Common myeloid progenitor, CD34-positive (primary cell): ENCODE measurements at regions not wholly inside any gene's neighbourhood (a gene's known extent, or its start where the extent isn't known, plus 50 kb on each side); places are given as distances from the start of the nearest gene placed in this dataset.

Source experiments
- CTCF ChIA-PET: fragments of 350-600 bp; sonication (Branson Sonifier 250); formaldehyde crosslinking; loops from one replicate; lab custom pipeline; 2021; ENCODE audit warnings: antibody characterized with exemption; lab: Charles Lee
- POLR2A ChIA-PET: fragments of 350-600 bp; sonication (Branson Sonifier 250); formaldehyde crosslinking; loops from one replicate; lab custom pipeline; 2021; ENCODE audit warnings: antibody characterized with exemption; lab: Charles Lee
- DNase-seq, 3 donors: peaks; one replicate each; pipeline versions ENCODE4 v3.0.0 to v3.0.0-alpha.2; 2013
- H3K27ac ChIP-seq, 2 experiments: 1 replicate in 1 of 2; 2 replicates in 1 of 2; pipeline ENCODE4 v1.7.0; 2013; ENCODE audit warnings: inconsistent platforms in 2 of 2, low read length in 2 of 2, mild to moderate bottlenecking in 2 of 2, low read depth in 1 of 2, moderate library complexity in 1 of 2; ENCODE audit not compliant: severe bottlenecking in 2 of 2, insufficient read depth in 1 of 2, poor library complexity in 1 of 2
- H3K27me3 ChIP-seq, 5 experiments: replicated peaks in 2 of 5; 1 replicate in 3 of 5; 2 replicates in 2 of 5; pipeline versions ENCODE4 v1.6.1 to v1.7.0; 2013; ENCODE audit warnings: low read length in 4 of 5, mild to moderate bottlenecking in 2 of 5, moderate library complexity in 2 of 5, inconsistent platforms in 1 of 5; ENCODE audit not compliant: insufficient read depth in 5 of 5, control insufficient read depth in 4 of 5
- H3K36me3 ChIP-seq, 4 experiments: 1 replicate in 2 of 4; 2 replicates in 2 of 4; pipeline versions ENCODE4 v1.6.1 to v1.7.0; 2013; ENCODE audit warnings: low read length in 3 of 4, control low read depth in 1 of 4, mild to moderate bottlenecking in 1 of 4; ENCODE audit not compliant: control insufficient read depth in 4 of 4, insufficient read depth in 4 of 4
- H3K4me1 ChIP-seq, 4 experiments: 1 replicate in 3 of 4; 2 replicates in 1 of 4; pipeline versions ENCODE4 v1.6.1 to v1.7.1; 2013; ENCODE audit warnings: low read length in 3 of 4, mild to moderate bottlenecking in 3 of 4, control low read depth in 1 of 4, inconsistent platforms in 1 of 4, moderate library complexity in 1 of 4; ENCODE audit not compliant: control insufficient read depth in 4 of 4, insufficient read depth in 4 of 4; ENCODE audit errors: control extremely low read depth in 1 of 4
- H3K4me3 ChIP-seq, 7 experiments: 1 replicate in 4 of 7; 2 replicates in 3 of 7; pipeline versions ENCODE4 v1.5.1 to v1.7.0; 2013; ENCODE audit warnings: mild to moderate bottlenecking in 7 of 7, low read length in 6 of 7, moderate library complexity in 6 of 7, inconsistent platforms in 2 of 7, low read depth in 2 of 7, control low read depth in 1 of 7; ENCODE audit not compliant: insufficient read depth in 4 of 7, control insufficient read depth in 1 of 7; ENCODE audit errors: extremely low read depth in 1 of 7
- H3K9me3 ChIP-seq, 5 experiments: 1 replicate in 4 of 5; 2 replicates in 1 of 5; pipeline versions ENCODE4 v1.6.1 to v1.7.1; 2013; ENCODE audit warnings: low read length in 4 of 5, mild to moderate bottlenecking in 2 of 5, inconsistent platforms in 1 of 5, low read depth in 1 of 5, moderate library complexity in 1 of 5; ENCODE audit not compliant: control insufficient read depth in 4 of 5, insufficient read depth in 2 of 5; ENCODE audit errors: control extremely low read depth in 1 of 5
- WGBS: methylation state at CpG from one replicate; pipeline ENCODE4 v1.1.5; 2013; ENCODE audit not compliant: insufficient coverage; 5-methylcytosine and 5-hydroxymethylcytosine counted together

- no peaks in the 10 kb centered on the region for H3K27me3 ChIP-seq
- H3K9me3 ChIP-seq, result no peaks in the 10 kb centered on the region
- H3K4me3 ChIP-seq, result no peak overlapping the region
- H3K27ac ChIP-seq, result no peak overlapping the region
- POLR2A ChIA-PET, result no interaction called here
- H3K36me3 ChIP-seq, result no peaks in the 10 kb centered on the region
- H3K4me1 ChIP-seq, result no peaks in the 10 kb centered on the region
- CTCF ChIA-PET, result interaction anchor here (1.2 to 1.8 kb wide), 3 partner anchors 11 to 40 kb away, joined by 4 to 5 read pairs (median 4); no protein-coding TSS in a partner anchor
- WGBS, result no CpG with 5 or more reads among the region's 4 CpGs
- no peak for DNase-seq
Observed at GRCh38 chr3:124599779-124600693, 130.2 kb upstream of the UMPS start.

- no peaks in the 10 kb centered on the region for H3K4me1 ChIP-seq
- no peaks in the 10 kb centered on the region for H3K27me3 ChIP-seq
- ChIA-PET POLR2A (no interaction called here), CTCF (interaction anchor here (1.2 to 1.6 kb wide), 2 partner anchors 10 to 41 kb away, joined by 4 read pairs; no protein-coding TSS in a partner anchor)
- 92% methylated on average over 3 of the region's 4 CpGs for WGBS
- no peak overlapping the region for H3K4me3 ChIP-seq
- H3K27ac ChIP-seq, result no peak overlapping the region
- no peak for DNase-seq
- no peaks in the 10 kb centered on the region for H3K9me3 ChIP-seq
- no peaks in the 10 kb centered on the region for H3K36me3 ChIP-seq
Observed at GRCh38 chr3:124600765-124601164, 129.5 kb upstream of the UMPS start.

GRCh38 chr3:124601190-124601589 is 129.1 kb upstream of the UMPS start:
- ChIA-PET POLR2A (no interaction called here), CTCF (interaction anchor here (1.2 to 1.7 kb wide), 3 partner anchors 10 to 48 kb away, joined by 4 read pairs; no protein-coding TSS in a partner anchor)
- no peaks in the 10 kb centered on the region for H3K4me1 ChIP-seq
- H3K27ac ChIP-seq, result no peak overlapping the region
- no peaks in the 10 kb centered on the region for H3K36me3 ChIP-seq
- H3K27me3 ChIP-seq, result no peaks in the 10 kb centered on the region
- H3K4me3 ChIP-seq, result no peak overlapping the region
- no peaks in the 10 kb centered on the region for H3K9me3 ChIP-seq
- no peak for DNase-seq
- 80% methylated on average over 2 of the region's 2 CpGs for WGBS

- Histone ChIP-seq H3K9me3 (no peaks in the 10 kb centered on the region), H3K4me3 (no peak overlapping the region), H3K27me3 (no peaks in the 10 kb centered on the region), H3K36me3 (no peaks in the 10 kb centered on the region), H3K4me1 (no peaks in the 10 kb centered on the region), H3K27ac (no peak overlapping the region)
- 98% methylated on average over 5 of the region's 5 CpGs for WGBS
- DNase-seq, result no peak
- ChIA-PET CTCF (interaction anchor here (1.1 to 1.7 kb wide), 3 partner anchors 14 to 87 kb away, joined by 3 to 4 read pairs (median 4); no protein-coding TSS in a partner anchor), POLR2A (no interaction called here)
Observed at GRCh38 chr3:124602980-124603627, 127.1 kb upstream of the UMPS start.

- no peak overlapping the region for H3K27ac ChIP-seq
- no peak for DNase-seq
- ChIA-PET POLR2A (no interaction called here), CTCF (interaction anchor here (0.9 to 2.6 kb wide), 4 partner anchors 8 to 83 kb away, joined by 3 to 7 read pairs (median 3); no protein-coding TSS in a partner anchor)
- H3K9me3 ChIP-seq, result no peaks in the 10 kb centered on the region
- H3K4me1 ChIP-seq, result no peaks in the 10 kb centered on the region
- H3K36me3 ChIP-seq, result no peaks in the 10 kb centered on the region
- no peak overlapping the region for H3K4me3 ChIP-seq
- WGBS, result 96% methylated on average over 4 of the region's 6 CpGs
- no peaks in the 10 kb centered on the region for H3K27me3 ChIP-seq
Observed at GRCh38 chr3:124605781-124606579, 124.3 kb upstream of the UMPS start.

- no peaks in the 10 kb centered on the region for H3K27me3 ChIP-seq
- H3K4me1 ChIP-seq, result no peaks in the 10 kb centered on the region
- no peak overlapping the region for H3K27ac ChIP-seq
- no peaks in the 10 kb centered on the region for H3K36me3 ChIP-seq
- no peaks in the 10 kb centered on the region for H3K9me3 ChIP-seq
- POLR2A ChIA-PET, result no interaction called here
- no peak overlapping the region for H3K4me3 ChIP-seq
- no peak for DNase-seq
- CTCF ChIA-PET, result no interaction called here
- no CpG with 5 or more reads among the region's 1 CpG for WGBS
Observed at GRCh38 chr3:124607163-124607562, 123.1 kb upstream of the UMPS start.
